HG03095 (cell line): ENCODE measurements at regions not wholly inside any gene's neighbourhood (a gene's known extent, or its start where the extent isn't known, plus 50 kb on each side); places are given as distances from the start of the nearest gene placed in this dataset.

Experiments
- ATAC-seq: cut with Tn5 transposase; IDR thresholded peaks from one replicate; pipeline ENCODE4 v1.9.1; 2021; ENCODE audit warnings: moderate library complexity; ENCODE audit not compliant: unreplicated experiment

GRCh38 chr7:16026253-16027020 is 340.0 kb upstream of the MEOX2 start:
- ATAC-seq, result no peak

- no peak for ATAC-seq
Measured at GRCh38 chr7:16025696-16026095, 339.2 kb upstream of the MEOX2 start.

- ATAC-seq, result no peak
Measured at GRCh38 chr7:16023503-16023902, 337.0 kb upstream of the MEOX2 start.

GRCh38 chr7:16023046-16023445 is 336.6 kb upstream of the MEOX2 start:
- no peak for ATAC-seq

- no peak for ATAC-seq
Measured at GRCh38 chr7:16021851-16022250, 335.4 kb upstream of the MEOX2 start.

- no peak for ATAC-seq
Measured at GRCh38 chr7:16015981-16016380, 329.5 kb upstream of the MEOX2 start.

- ATAC-seq, result no peak
Measured at GRCh38 chr7:16014031-16014430, 327.5 kb upstream of the MEOX2 start.

GRCh38 chr7:16007911-16008310 is 321.4 kb upstream of the MEOX2 start:
- ATAC-seq, result no peak

GRCh38 chr7:16004702-16005101 is 318.2 kb upstream of the MEOX2 start:
- no peak for ATAC-seq

- ATAC-seq, result no peak
Measured at GRCh38 chr7:16001477-16001876, 315.0 kb upstream of the MEOX2 start.

- no peak for ATAC-seq
Measured at GRCh38 chr7:15998617-15999016, 312.1 kb upstream of the MEOX2 start.

GRCh38 chr7:15995027-15995426 is 308.5 kb upstream of the MEOX2 start:
- no peak for ATAC-seq

GRCh38 chr7:15989194-15989593 is 302.7 kb upstream of the MEOX2 start:
- no peak for ATAC-seq

- no peak for ATAC-seq
Measured at GRCh38 chr7:15985587-15986384, 299.3 kb upstream of the MEOX2 start.

GRCh38 chr7:15977663-15978062 is 291.2 kb upstream of the MEOX2 start:
- ATAC-seq, result no peak

- ATAC-seq, result no peak
Measured at GRCh38 chr7:15972862-15973275, 286.4 kb upstream of the MEOX2 start.

- no peak for ATAC-seq
Measured at GRCh38 chr7:15967551-15967950, 281.1 kb upstream of the MEOX2 start.

GRCh38 chr7:15967121-15967520 is 280.6 kb upstream of the MEOX2 start:
- no peak for ATAC-seq

- no peak for ATAC-seq
Measured at GRCh38 chr7:15963206-15963605, 276.7 kb upstream of the MEOX2 start.

- ATAC-seq, result no peak
Measured at GRCh38 chr7:15954671-15955354, 268.3 kb upstream of the MEOX2 start.

GRCh38 chr7:15950299-15950698 is 263.8 kb upstream of the MEOX2 start:
- ATAC-seq, result no peak

GRCh38 chr7:15947754-15948153 is 261.3 kb upstream of the MEOX2 start:
- ATAC-seq, result no peak
